ENCODE measurements at regions not wholly inside any gene's neighbourhood (a gene's known extent, or its start where the extent isn't known, plus 50 kb on each side); places are given as distances from the start of the nearest gene placed in this dataset.
"Not testable (repeated sequence)": the region's sequence is repeated elsewhere in the genome, so short reads cannot be mapped to it uniquely, and the experiment has no call there.

DNA sequence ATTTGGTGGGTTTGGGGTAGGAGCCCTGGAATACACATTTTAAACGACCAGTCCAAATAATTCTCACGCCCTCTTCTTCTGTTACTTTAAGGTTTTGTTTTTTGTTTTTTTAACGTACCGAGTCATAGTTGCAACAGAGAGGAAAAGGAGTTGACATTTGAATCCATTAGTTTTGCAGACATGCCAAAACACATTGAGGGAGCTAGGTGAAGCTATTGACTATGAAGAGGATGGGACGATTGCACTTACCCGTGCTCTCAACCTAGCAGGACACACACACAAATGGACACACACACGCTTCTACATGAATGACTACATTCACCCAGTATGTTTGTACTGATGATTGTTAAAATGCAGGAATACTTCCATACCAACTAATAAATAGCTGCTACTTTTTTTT is 54.3 kb upstream of the CIT start:
- no peak for DNase-seq

DNA sequence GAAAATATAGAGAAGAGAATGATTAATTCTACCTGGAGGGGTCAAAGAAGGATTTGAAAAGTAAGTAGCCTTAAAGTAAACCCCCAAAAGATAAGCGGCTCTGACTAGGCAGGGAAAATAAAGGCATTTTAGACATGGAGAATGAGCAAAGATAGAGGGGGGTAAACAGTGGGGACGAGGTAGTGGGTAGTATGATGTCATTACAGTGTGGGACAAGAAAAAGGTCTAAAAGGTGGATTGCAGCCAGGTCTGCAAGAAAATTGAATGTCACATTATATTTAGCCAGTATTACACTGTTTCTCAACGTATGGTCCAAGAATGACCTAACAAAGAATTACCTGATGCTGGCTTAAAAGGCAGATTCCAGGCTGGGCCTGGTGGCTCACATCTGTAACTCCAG is 55.8 kb upstream of the CIT start:
- DNase-seq: no peak

- not testable (repeated sequence) for DNase-seq
Observed at GRCh38 chr12:119934780-119935179, 54.3 kb upstream of the BICDL1 start.

DNA sequence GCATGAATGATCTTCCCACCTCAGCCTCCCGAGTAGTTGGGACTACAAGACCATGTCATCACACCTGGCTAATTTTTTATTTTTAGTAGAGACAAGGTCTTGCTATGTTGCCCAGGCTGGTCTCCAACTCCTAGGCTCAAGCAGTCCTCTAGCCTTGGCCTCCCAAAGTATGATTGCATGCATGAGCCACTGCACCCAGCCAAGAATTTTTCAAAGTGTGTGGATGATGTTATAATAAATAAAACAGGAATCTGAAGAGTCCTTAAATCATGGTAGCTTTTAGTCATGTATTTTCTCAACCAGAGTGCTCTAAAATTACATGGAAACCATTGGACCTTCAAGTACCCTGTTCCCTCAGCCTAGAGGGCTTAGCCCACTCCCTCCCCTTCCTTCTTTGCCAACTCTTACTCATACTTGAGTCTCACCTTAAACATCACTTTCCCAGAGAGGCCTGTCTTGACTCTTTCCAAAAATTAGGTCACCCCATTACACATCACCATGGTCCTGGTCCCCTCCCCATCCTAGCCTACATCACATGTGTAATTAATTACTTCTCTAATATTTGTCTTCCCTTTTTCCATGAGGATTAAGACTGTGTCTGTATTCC is 52.2 kb upstream of the BICDL1 start:
- no peak for DNase-seq

GRCh38 chr12:119938049-119938667 is 50.9 kb upstream of the BICDL1 start:
- DNase-seq: peak; percentile 79
